Endometrium (tissue), 2 donors: ENCODE measurements at regions not wholly inside any gene's neighbourhood (a gene's known extent, or its start where the extent isn't known, plus 50 kb on each side); places are given as distances from the start of the nearest gene placed in this dataset.

Experiments
- FAIRE-seq: peaks from 2 replicates; lab custom pipeline; 2012; peaks lifted over from hg19 to GRCh38; lab: Jason Lieb, UNC
- donor health status: control.
- donor health status: control.

- FAIRE-seq = no peak
Observed at GRCh38 chr3:193929921-193930646, 205.9 kb upstream of the HES1 start.

- no peak for FAIRE-seq
Observed at GRCh38 chr3:193932136-193932535, 203.8 kb upstream of the HES1 start.

- no peak for FAIRE-seq
Observed at GRCh38 chr3:193932576-193932975, 203.4 kb upstream of the HES1 start.

- no peak for FAIRE-seq
Observed at GRCh38 chr3:193933451-193933850, 202.5 kb upstream of the HES1 start.

GRCh38 chr3:193935916-193936315 lies 200.0 kb upstream of the HES1 start:
- FAIRE-seq = no peak

GRCh38 chr3:193938613-193939012 lies 197.3 kb upstream of the HES1 start:
- FAIRE-seq = no peak

GRCh38 chr3:193939527-193939926 lies 196.4 kb upstream of the HES1 start:
- FAIRE-seq = no peak

- no peak for FAIRE-seq
Observed at GRCh38 chr3:193940526-193940925, 195.4 kb upstream of the HES1 start.

GRCh38 chr3:193941486-193941885 lies 194.5 kb upstream of the HES1 start:
- FAIRE-seq = no peak

GRCh38 chr3:193942516-193943055 lies 193.4 kb upstream of the HES1 start:
- no peak for FAIRE-seq

- no peak for FAIRE-seq
Observed at GRCh38 chr3:193943200-193943599, 192.7 kb upstream of the HES1 start.

GRCh38 chr3:193943851-193944517 lies 192.0 kb upstream of the HES1 start:
- FAIRE-seq = no peak

- FAIRE-seq = no peak
Observed at GRCh38 chr3:193944518-193944884, 191.4 kb upstream of the HES1 start.

GRCh38 chr3:193945143-193945542 lies 190.8 kb upstream of the HES1 start:
- FAIRE-seq = no peak

- no peak for FAIRE-seq
Observed at GRCh38 chr3:193946945-193947344, 189.0 kb upstream of the HES1 start.

- no peak for FAIRE-seq
Observed at GRCh38 chr3:193947596-193947995, 188.4 kb upstream of the HES1 start.

GRCh38 chr3:193948459-193948858 lies 187.5 kb upstream of the HES1 start:
- no peak for FAIRE-seq

- FAIRE-seq = no peak
Observed at GRCh38 chr3:193951859-193952258, 184.1 kb upstream of the HES1 start.

- no peak for FAIRE-seq
Observed at GRCh38 chr3:193954752-193955151, 181.2 kb upstream of the HES1 start.

GRCh38 chr3:193955719-193956118 lies 180.2 kb upstream of the HES1 start:
- no peak for FAIRE-seq

GRCh38 chr3:193959861-193960260 lies 176.1 kb upstream of the HES1 start:
- FAIRE-seq = no peak

- peak; percentile 46 for FAIRE-seq
Observed at GRCh38 chr3:193960487-193961274, 175.3 kb upstream of the HES1 start.
